Endothelial cell of umbilical vein (primary cell): ENCODE measurements at regions not wholly inside any gene's neighbourhood (a gene's known extent, or its start where the extent isn't known, plus 50 kb on each side); places are given as distances from the start of the nearest gene placed in this dataset.

Experiments used
- EZH2 ChIP-seq: IDR thresholded peaks from 2 replicates; pipeline ENCODE4 v1.6.1; 2012; ENCODE audit warnings: borderline replicate concordance, low read depth, mild to moderate bottlenecking, moderate library complexity, low read length, inconsistent platforms; ENCODE audit not compliant: severe bottlenecking
- GATA2 ChIP-seq: IDR thresholded peaks from 2 replicates; pipeline ENCODE4 v1.7.0; 2011; ENCODE audit warnings: low read depth, mild to moderate bottlenecking, moderate library complexity, mixed read lengths, low read length; ENCODE audit not compliant: insufficient read length, insufficient read depth
- JUN ChIP-seq: IDR thresholded peaks from 2 replicates; pipeline ENCODE4 v1.6.1; 2011; ENCODE audit warnings: borderline replicate concordance, low read depth; ENCODE audit not compliant: insufficient read length, insufficient read depth
- MYC ChIP-seq: IDR thresholded peaks from one replicate; pipeline ENCODE4 v1.6.1; 2011; ENCODE audit warnings: mild to moderate bottlenecking, low read depth, low read length
- POLR2A ChIP-seq: IDR thresholded peaks from 2 replicates; pipeline ENCODE4 v1.6.1; 2012; ENCODE audit warnings: low read depth, mild to moderate bottlenecking, control low read depth, low read length
- POLR2AphosphoS5 ChIP-seq: IDR thresholded peaks from 2 replicates; pipeline ENCODE4 v1.6.1; 2012; ENCODE audit warnings: low read depth, mild to moderate bottlenecking, control low read depth, low read length, moderate library complexity; ENCODE audit not compliant: insufficient read depth
- TF ChIP-seq, protein P1 (sequence below), 2 donors: IDR thresholded peaks; 1 replicate in 1 of 2; 2 replicates in 1 of 2; pipeline ENCODE4 v1.5.1; 2011; ENCODE audit warnings: low read length in 2 of 2, mild to moderate bottlenecking in 2 of 2, moderate library complexity in 2 of 2, control low read depth in 1 of 2, inconsistent platforms in 1 of 2, low read depth in 1 of 2; ENCODE audit not compliant: insufficient read depth in 1 of 2; ENCODE audit errors: extremely low read depth in 1 of 2
- TF ChIP-seq, protein P2 (sequence below): IDR thresholded peaks from 2 replicates; pipeline ENCODE4 v1.6.1; 2011; ENCODE audit not compliant: insufficient read depth, insufficient read length

DNA sequence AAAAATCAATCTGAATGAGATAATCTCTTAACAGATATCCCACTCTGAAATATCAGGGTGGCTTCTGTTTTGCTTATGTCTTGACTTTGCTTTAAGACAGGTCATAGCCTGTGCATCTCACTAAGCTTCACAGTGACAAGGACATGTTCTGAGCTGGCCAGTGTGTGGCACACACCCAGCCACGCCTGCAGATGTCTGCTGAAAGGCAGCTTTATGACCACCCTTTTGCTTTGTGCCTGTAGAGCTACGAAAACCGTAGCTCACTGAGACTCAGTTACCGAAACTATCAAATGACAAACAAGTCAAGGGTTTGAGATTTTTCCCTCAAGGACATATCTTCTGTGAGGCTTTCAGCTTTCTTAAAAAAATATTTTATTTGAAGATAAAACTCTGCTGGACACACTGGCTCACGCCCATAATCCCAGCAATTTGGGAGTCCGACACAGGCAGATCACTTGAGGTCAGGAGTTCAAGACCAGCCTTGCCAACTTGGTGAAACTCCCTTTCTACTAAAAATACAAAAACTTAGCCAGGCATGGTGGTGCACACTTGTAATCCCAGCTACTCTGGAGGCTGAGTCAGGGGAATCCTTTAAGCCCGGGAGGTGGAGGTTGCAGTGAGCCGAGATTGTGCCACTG is 233.2 kb downstream of the SPATA31A1 start:
- TF ChIP-seq EZH2 (no peak), POLR2A (no peak), POLR2AphosphoS5 (no peak), JUN (no peak), MYC (no peak), GATA2 (no peak)
- TF ChIP-seq, protein P1, sequence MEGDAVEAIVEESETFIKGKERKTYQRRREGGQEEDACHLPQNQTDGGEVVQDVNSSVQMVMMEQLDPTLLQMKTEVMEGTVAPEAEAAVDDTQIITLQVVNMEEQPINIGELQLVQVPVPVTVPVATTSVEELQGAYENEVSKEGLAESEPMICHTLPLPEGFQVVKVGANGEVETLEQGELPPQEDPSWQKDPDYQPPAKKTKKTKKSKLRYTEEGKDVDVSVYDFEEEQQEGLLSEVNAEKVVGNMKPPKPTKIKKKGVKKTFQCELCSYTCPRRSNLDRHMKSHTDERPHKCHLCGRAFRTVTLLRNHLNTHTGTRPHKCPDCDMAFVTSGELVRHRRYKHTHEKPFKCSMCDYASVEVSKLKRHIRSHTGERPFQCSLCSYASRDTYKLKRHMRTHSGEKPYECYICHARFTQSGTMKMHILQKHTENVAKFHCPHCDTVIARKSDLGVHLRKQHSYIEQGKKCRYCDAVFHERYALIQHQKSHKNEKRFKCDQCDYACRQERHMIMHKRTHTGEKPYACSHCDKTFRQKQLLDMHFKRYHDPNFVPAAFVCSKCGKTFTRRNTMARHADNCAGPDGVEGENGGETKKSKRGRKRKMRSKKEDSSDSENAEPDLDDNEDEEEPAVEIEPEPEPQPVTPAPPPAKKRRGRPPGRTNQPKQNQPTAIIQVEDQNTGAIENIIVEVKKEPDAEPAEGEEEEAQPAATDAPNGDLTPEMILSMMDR (IDR thresholded peaks at IDR 0.05; ENCODE audit: extremely low read depth in 1 of 2, insufficient read depth in 1 of 2, low read depth in 1 of 2, low read length in 2 of 2), result no peak
- TF ChIP-seq, protein P2, sequence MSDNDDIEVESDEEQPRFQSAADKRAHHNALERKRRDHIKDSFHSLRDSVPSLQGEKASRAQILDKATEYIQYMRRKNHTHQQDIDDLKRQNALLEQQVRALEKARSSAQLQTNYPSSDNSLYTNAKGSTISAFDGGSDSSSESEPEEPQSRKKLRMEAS, result no peak
